LNCaP clone FGC (cell line): ENCODE measurements at regions not wholly inside any gene's neighbourhood (a gene's known extent, or its start where the extent isn't known, plus 50 kb on each side); places are given as distances from the start of the nearest gene placed in this dataset.

ENCODE experiments used
- DNase-seq: peaks from one replicate; pipeline ENCODE4 v3.0.0-alpha.2; 2011; ENCODE audit warnings: low read depth
- H3K4me3 ChIP-seq: 2 replicates; pipeline ENCODE4 v1.5.1; 2011; ENCODE audit warnings: mild to moderate bottlenecking, low read depth, low read length, control low read depth
- CTCF ChIP-seq: IDR thresholded peaks from 2 replicates; pipeline ENCODE4 v1.5.1; 2012; ENCODE audit warnings: mild to moderate bottlenecking; ENCODE audit not compliant: control insufficient read depth, insufficient read depth; ENCODE audit errors: extremely low read depth

GRCh38 chr14:88940671-88941070 is 116.2 kb downstream of the TTC8 start:
- no peak for DNase-seq
- TF ChIP-seq CTCF: no peak
- H3K4me3 ChIP-seq: no peak overlapping the region

GRCh38 chr14:88941414-88941813 is 117.0 kb downstream of the TTC8 start:
- no peak overlapping the region for H3K4me3 ChIP-seq
- DNase-seq: peak; percentile 1
- no peak for TF ChIP-seq CTCF

GRCh38 chr14:88947646-88948598 is 123.5 kb downstream of the TTC8 start:
- no peak overlapping the region for H3K4me3 ChIP-seq
- TF ChIP-seq CTCF: no peak
- DNase-seq: no peak

- TF ChIP-seq CTCF: no peak
- no peak for DNase-seq
- no peak overlapping the region for H3K4me3 ChIP-seq
These were observed 125.6 kb downstream of the TTC8 start for GRCh38 chr14:88950069-88950468.

- no peak for TF ChIP-seq CTCF
- no peak overlapping the region for H3K4me3 ChIP-seq
- DNase-seq: no peak
These were observed 126.9 kb downstream of the TTC8 start for GRCh38 chr14:88951370-88951769.

GRCh38 chr14:88952901-88953300 is 128.4 kb downstream of the TTC8 start:
- H3K4me3 ChIP-seq: no peak overlapping the region
- TF ChIP-seq CTCF: no peak
- DNase-seq: no peak

- TF ChIP-seq CTCF: no peak
- no peak overlapping the region for H3K4me3 ChIP-seq
- DNase-seq: peak; percentile 22
These were observed 131.0 kb downstream of the TTC8 start for GRCh38 chr14:88955455-88955854.
